NCI-H345 (cell line): ENCODE measurements at regions not wholly inside any gene's neighbourhood (a gene's known extent, or its start where the extent isn't known, plus 50 kb on each side); places are given as distances from the start of the nearest gene placed in this dataset.
"Not testable (repeated sequence)": the region's sequence is repeated elsewhere in the genome, so short reads cannot be mapped to it uniquely, and the experiment has no call there.

Experiments
- DNase-seq: peaks from one replicate; lab custom pipeline; 2025; lab: John Stamatoyannopoulos, UW

DNA sequence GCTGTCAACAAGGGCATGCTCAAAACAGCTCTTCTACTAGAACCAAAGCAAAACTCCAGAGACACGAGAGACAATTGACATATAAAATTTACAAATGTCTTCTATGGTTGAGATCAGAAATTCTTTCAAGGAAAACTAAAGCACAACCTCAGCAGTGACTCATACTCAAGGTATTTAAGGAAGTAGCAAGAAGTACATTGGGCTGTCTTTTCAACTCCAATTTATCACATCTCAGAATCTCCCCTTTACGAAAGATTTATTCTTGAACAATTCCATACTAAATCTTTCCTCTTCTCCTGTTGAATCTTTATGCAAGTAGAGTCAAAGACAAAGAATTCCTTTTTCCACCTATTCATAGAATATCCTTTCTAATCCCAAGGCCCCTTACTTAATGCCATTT lies 324.0 kb downstream of the IRS1 start:
- DNase-seq: no peak

DNA sequence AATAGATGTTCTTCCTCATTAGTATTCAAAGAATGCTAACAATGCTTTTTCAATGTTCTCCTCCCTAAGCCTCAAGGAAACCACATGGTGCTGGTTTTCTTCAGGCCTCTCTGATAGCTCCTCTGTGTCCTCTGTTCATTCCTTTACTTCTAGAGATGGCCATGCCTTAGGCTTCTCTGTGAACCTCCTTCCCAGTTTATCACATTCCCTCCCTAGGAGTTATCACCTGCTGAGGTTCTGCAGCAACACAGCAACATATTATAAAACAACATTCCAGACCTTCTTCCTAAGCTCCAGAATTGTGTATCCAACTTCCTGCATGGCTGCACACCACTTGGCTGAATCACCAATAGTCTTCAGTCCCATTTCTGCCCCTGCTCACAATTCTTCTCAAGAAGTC lies 325.5 kb downstream of the IRS1 start:
- no peak for DNase-seq

DNA sequence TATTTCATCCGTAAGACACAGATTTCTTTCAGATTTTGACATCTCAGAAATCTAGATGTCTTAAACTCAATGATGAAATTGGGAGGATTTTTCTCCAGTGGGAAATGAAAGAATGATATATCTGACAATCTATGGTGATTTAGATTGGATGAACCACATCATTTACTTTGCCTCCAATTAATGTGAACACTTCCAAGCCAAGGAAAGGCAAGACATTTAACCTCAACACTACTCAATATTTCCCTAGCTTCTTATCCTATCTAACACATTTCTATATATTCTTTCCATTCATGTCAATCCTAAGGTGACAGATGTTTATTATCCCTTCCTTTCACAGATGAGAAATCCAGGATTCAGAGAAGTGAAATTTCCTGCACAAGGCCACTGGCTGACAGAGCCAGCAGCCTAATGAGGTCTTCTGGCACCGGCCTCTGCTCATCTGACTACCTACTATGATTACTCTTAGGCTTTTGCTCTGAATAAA lies 327.6 kb downstream of the IRS1 start:
- DNase-seq: no peak

- no peak for DNase-seq
Measured at GRCh38 chr2:226467633-226468032, 332.0 kb downstream of the IRS1 start.

- no peak for DNase-seq
Measured at GRCh38 chr2:226467221-226467620, 332.4 kb downstream of the IRS1 start.

DNA sequence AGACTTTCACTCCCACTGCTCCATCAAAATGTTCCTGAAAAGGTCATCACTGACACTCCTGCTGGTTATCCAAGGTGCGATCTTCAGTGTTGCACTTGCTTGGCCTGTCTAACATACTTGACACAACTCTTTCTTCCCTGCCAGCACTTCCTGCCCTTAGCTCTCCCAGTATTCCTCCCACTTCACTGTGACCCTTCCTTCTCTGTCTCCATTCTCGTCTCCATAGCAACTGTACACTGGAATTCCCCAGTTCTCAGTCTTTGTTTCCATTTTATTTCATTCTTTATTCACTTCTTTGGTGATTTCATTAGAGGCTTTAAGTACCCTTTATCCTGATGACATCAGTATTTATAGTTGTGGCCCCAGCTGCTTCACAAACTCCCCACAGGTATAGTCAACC lies 333.0 kb downstream of the IRS1 start:
- DNase-seq: no peak

GRCh38 chr2:226466124-226466523 lies 333.5 kb downstream of the IRS1 start:
- no peak for DNase-seq

DNA sequence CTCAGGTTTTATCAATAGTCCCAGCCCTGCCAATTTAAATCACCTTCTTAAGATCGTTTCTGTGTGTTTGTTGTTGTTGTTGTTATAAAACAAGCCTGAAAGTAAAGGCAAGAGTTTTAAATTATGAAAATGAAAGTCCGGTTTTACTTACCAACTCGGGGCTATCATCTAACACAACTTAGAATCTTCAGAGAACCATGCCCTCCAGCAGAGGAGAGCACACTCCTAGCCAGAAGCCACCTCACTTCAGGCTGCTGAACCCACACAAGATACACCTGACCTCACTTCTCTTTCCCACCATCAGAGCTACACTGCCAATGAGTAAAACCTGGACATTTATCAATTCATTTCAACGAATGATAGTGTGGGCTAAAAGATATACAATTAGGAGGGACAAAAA lies 335.2 kb downstream of the IRS1 start:
- DNase-seq: no peak

DNA sequence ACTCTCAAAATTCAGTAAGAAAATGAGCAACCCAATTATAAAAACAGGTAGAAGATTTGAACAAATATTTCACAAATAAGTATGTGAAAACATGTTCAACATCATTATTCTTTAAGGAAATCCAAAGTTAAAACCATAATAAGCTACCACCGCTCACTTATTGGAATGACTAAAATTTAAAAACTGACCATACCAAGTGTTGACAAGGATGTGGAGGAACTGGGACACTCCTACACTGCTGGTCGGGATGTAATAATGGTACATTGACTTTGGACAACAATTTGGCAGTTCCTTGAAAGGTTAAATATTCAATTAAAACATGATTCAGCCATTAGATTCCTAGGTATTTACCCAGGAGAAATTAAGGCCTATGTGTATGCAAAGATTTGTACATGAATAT lies 336.5 kb downstream of the IRS1 start:
- no peak for DNase-seq

- no peak for DNase-seq
Measured at GRCh38 chr2:226461981-226462380, 337.6 kb downstream of the IRS1 start.

DNA sequence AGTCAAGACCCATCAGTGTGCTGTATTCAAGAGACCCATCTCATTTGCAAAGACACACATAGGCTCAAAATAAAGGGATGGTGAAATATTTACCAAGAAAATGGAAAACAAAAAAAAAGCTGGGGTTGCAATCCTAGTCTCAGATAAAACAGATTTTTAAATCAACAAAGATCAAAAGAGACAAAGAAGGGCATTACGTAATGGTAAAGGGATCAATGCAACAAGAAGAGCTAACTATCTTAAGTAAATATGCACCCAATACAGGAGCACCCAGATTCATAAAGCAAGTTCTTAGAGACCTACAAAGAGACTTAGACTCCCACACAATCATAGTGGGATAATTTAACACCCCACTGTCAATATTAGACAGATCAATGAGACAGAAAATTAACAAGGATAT lies 343.5 kb downstream of the IRS1 start:
- not testable (repeated sequence) for DNase-seq

GRCh38 chr2:226452768-226453167 lies 346.9 kb downstream of the IRS1 start:
- DNase-seq: no peak

DNA sequence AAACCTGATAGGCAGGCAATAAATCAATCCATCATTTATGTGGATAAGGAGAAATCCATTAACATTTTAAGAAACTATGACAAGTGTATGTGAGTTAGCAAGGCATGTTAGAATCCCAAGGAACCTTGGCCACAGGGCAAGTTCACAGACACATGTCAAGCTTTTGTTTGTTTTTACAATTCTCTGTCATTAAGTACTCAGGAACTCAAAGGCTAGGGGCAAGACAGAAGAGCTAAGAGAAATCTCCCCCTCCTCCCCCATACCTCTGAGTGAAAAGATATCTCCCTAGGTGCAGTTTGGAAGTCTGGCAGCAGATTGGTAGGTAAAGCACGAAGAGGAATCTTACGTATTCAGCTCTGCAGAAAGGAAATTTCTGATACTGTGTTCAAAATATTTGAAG lies 348.1 kb downstream of the IRS1 start:
- DNase-seq: no peak

DNA sequence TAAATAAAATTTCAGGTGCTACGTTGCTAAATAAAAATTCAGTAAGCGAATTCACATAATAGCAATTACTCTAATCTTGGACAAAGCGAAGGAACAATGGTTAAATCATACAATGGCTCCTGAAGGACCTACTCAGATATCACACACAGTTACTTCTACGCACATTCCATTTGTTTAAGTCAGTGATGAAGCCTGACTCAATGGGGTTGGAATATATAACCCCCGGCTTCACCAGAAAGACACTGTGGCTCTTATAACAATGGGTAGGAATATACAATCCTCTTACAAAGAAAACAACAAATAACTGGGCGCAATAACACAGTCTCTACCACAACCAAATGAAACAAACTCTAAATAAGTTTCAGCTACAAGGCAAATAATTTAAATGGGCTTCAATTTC lies 349.5 kb downstream of the IRS1 start:
- DNase-seq: no peak

DNA sequence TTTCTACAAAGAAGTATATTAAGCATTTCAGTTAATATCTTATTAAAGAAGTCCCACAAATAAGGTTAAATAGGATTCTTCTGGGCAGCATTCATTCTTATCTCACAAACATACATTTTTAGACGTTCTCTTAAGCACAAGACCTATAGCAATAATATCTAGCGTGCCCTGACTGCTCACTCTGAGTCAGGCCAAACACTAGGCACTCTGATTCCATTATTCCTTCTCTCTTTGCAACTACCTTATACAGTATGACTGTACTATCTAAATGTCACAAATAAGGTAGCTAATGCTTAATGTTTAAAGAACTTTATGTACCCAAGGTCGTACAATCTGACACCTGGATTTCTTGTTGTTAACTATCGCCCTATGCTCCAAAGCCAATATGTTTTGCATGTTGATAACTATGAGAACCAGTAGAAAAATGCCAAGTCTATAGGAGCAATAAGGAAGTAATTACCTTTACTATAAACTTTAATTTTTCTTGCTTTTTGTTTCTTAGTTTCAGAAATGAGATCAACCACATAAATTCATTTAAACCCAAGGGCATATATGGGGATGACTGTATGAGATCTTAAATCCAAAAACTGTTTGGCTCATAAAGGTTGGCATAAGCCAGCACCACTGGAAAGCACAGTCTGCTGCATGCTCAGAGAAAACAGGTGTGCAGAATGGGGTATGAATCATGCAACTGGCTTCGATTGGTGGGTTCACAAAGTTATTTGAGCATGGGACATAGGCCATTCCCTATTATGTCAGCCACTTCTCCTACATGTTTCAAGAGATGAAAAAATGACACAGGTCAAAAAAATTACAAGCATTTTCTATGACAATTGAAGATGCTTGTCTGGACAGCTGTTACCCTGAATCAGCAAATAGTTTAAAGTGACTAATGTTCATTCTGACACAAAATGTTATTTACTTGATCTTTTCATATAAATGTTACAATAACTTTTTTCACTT lies 352.0 kb downstream of the IRS1 start:
- no peak for DNase-seq

GRCh38 chr2:226446406-226447001 lies 353.1 kb downstream of the IRS1 start:
- no peak for DNase-seq

DNA sequence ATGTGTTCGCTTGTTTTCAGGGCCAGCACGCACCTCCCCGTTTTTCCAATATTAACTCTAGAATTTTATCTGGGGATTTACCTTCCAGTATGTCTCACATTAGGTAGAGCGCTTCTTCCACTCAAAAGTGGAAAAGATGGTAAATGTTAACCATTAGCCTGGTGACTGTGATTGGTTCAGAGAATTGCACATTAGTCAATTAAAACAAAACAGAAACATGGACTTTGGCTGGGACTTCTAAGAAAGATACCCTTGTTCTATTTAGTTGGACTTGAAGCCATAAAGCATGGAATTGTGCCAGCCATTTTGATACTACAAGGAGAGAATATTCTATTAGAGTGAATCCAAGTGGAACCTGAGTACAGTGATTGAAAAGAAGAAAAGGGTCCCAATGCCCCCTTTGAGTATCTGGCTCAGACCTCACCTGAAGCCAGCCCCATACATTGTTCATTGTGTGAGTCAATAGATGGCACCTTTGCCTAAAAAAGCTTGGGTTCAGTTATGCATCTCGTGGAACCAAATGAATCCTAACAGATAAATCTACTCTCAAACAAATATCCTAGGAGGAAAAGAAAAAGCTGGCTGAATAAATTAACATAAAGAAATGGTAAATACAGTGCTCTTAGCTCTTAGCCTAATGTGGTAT lies 354.3 kb downstream of the IRS1 start:
- DNase-seq: no peak

GRCh38 chr2:226443112-226443511 lies 356.5 kb downstream of the IRS1 start:
- no peak for DNase-seq

GRCh38 chr2:226440127-226440918 lies 359.3 kb downstream of the IRS1 start:
- no peak for DNase-seq

- DNase-seq: no peak
Measured at GRCh38 chr2:226439337-226439736, 360.3 kb downstream of the IRS1 start.

GRCh38 chr2:226435146-226435545 lies 364.5 kb downstream of the IRS1 start:
- no peak for DNase-seq

DNA sequence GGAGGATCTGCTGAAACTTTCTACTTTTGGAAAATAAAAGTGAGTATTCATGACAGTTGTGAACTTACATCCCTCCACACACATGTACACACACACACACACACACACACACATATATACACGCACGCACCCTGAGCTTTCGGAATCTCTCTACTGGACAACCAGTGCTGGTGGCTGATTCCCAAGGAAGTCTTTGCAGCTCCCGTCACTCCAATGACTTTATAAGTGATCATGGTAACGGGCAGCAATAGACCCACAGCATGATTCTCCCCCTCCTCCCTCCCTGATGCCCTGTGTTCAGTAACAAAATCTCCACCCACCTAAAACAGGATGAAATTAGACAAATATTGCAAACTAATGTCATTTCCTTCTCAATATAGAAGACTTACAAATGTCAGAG lies 364.9 kb downstream of the IRS1 start:
- DNase-seq: no peak
